Endothelial cell of umbilical vein (primary cell): ENCODE measurements at regions not wholly inside any gene's neighbourhood (a gene's known extent, or its start where the extent isn't known, plus 50 kb on each side); places are given as distances from the start of the nearest gene placed in this dataset.

Source experiments
- BruUV-seq: library from RNA; stranded (reverse); fragments of 400-500 nt; replicated peaks from 2 replicates; lab custom pipeline; 2021; lab: Mats Ljungman, UMichigan
- CTCF ChIA-PET: fragments of 300-600, 350-600 bp; sonication (Branson Sonifier 250); formaldehyde crosslinking; loops from one replicate; lab custom pipeline; 2021; ENCODE audit warnings: antibody characterized with exemption, inconsistent platforms; lab: Charles Lee
- POLR2A ChIA-PET: fragments of 300-600, 350-600 bp; sonication (Branson Sonifier 250); formaldehyde crosslinking; loops from one replicate; lab custom pipeline; 2021; ENCODE audit warnings: antibody characterized with exemption, inconsistent platforms; lab: Charles Lee
- DNase-seq: peaks from one replicate; pipeline ENCODE4 v3.0.0-alpha.2; 2011; ENCODE audit warnings: low read depth, low spot score
- FAIRE-seq: peaks from 2 replicates; lab custom pipeline; 2011; peaks lifted over from hg19 to GRCh38; lab: Jason Lieb, UNC
- H2AFZ ChIP-seq: 2 replicates; pipeline ENCODE4 v1.6.0; 2012; ENCODE audit warnings: low read depth, low read length, control low read depth, inconsistent platforms
- H3K27ac ChIP-seq: 2 replicates; pipeline ENCODE4 v1.5.1; 2011; ENCODE audit warnings: low read depth, mild to moderate bottlenecking, control low read depth, low read length, moderate library complexity; ENCODE audit not compliant: insufficient read depth
- H3K27me3 ChIP-seq, 2 experiments: 2 replicates each; pipeline versions ENCODE4 v1.6.0 to v1.6.1; 2011; ENCODE audit warnings: low read length in 2 of 2, mixed read lengths in 1 of 2; ENCODE audit not compliant: control insufficient read depth in 2 of 2, insufficient read depth in 2 of 2
- H3K36me3 ChIP-seq, 2 experiments: 2 replicates in 1 of 2; 3 replicates in 1 of 2; pipeline ENCODE4 v1.5.1; 2011; ENCODE audit warnings: low read length in 2 of 2, mild to moderate bottlenecking in 1 of 2, moderate library complexity in 1 of 2; ENCODE audit not compliant: control insufficient read depth in 2 of 2, insufficient read depth in 2 of 2; ENCODE audit errors: extremely low read depth in 1 of 2
- H3K4me1 ChIP-seq: 3 replicates; pipeline ENCODE4 v1.5.1; 2011; ENCODE audit warnings: mild to moderate bottlenecking, low read length; ENCODE audit not compliant: control insufficient read depth, insufficient read depth; ENCODE audit errors: extremely low read depth
- H3K4me2 ChIP-seq: 2 replicates; pipeline ENCODE4 v1.6.1; 2011; ENCODE audit warnings: low read length, control low read depth, mixed read lengths; ENCODE audit not compliant: insufficient read depth
- H3K4me3 ChIP-seq, 3 experiments: fragments of 200-600 bp in 1 of 3; sonication (generic), shearing (Covaris generic) in 1 of 3; replicated peaks in 1 of 3; 2 replicates each; pipeline ENCODE4 v1.5.1; 2011 to 2016; ENCODE audit warnings: control low read depth in 3 of 3, low read length in 3 of 3, mild to moderate bottlenecking in 2 of 3, inconsistent platforms in 1 of 3, low read depth in 1 of 3, moderate library complexity in 1 of 3; ENCODE audit not compliant: insufficient read depth in 1 of 3
- H3K79me2 ChIP-seq: 2 replicates; pipeline ENCODE4 v1.6.0; 2012; ENCODE audit warnings: low read length, inconsistent platforms; ENCODE audit not compliant: control insufficient read depth, insufficient read depth
- H3K9ac ChIP-seq: replicated peaks from 2 replicates; pipeline ENCODE3; 2011; ENCODE audit warnings: low read length, control low read depth; ENCODE audit not compliant: insufficient read depth; ENCODE audit errors: extremely low read depth
- H3K9me1 ChIP-seq: replicated peaks from 3 replicates; pipeline ENCODE4 v1.6.0; 2011; ENCODE audit warnings: mild to moderate bottlenecking, low read length; ENCODE audit not compliant: control insufficient read depth, insufficient read depth; ENCODE audit errors: extremely low read depth
- H3K9me3 ChIP-seq: replicated peaks from 2 replicates; pipeline ENCODE4 v1.5.1; 2012; ENCODE audit warnings: low read length, inconsistent platforms; ENCODE audit not compliant: control insufficient read depth, insufficient read depth
- H4K20me1 ChIP-seq: replicated peaks from 2 replicates; pipeline ENCODE3; 2011; ENCODE audit warnings: mild to moderate bottlenecking, low read length; ENCODE audit not compliant: control insufficient read depth, insufficient read depth; ENCODE audit errors: extremely low read depth
- EZH2 ChIP-seq: IDR thresholded peaks from 2 replicates; pipeline ENCODE4 v1.6.1; 2012; ENCODE audit warnings: borderline replicate concordance, low read depth, mild to moderate bottlenecking, moderate library complexity, low read length, inconsistent platforms; ENCODE audit not compliant: severe bottlenecking
- FOS ChIP-seq: IDR thresholded peaks from 2 replicates; pipeline ENCODE4 v1.6.1; 2011; ENCODE audit warnings: mild to moderate bottlenecking, low read length, moderate library complexity, borderline replicate concordance; ENCODE audit not compliant: insufficient read depth
- GATA2 ChIP-seq: IDR thresholded peaks from 2 replicates; pipeline ENCODE4 v1.7.0; 2011; ENCODE audit warnings: low read depth, mild to moderate bottlenecking, moderate library complexity, mixed read lengths, low read length; ENCODE audit not compliant: insufficient read length, insufficient read depth
- JUN ChIP-seq: IDR thresholded peaks from 2 replicates; pipeline ENCODE4 v1.6.1; 2011; ENCODE audit warnings: borderline replicate concordance, low read depth; ENCODE audit not compliant: insufficient read length, insufficient read depth
- MYC ChIP-seq: IDR thresholded peaks from one replicate; pipeline ENCODE4 v1.6.1; 2011; ENCODE audit warnings: mild to moderate bottlenecking, low read depth, low read length
- POLR2A ChIP-seq: IDR thresholded peaks from 2 replicates; pipeline ENCODE4 v1.6.1; 2012; ENCODE audit warnings: low read depth, mild to moderate bottlenecking, control low read depth, low read length
- POLR2AphosphoS5 ChIP-seq: IDR thresholded peaks from 2 replicates; pipeline ENCODE4 v1.6.1; 2012; ENCODE audit warnings: low read depth, mild to moderate bottlenecking, control low read depth, low read length, moderate library complexity; ENCODE audit not compliant: insufficient read depth
- dilution Hi-C: fragments of 300-500 bp; cut with MboI; formaldehyde crosslinking; loops from one replicate; pipeline ENCODE4 v1.15.0; 2019; ENCODE audit warnings: low sequenced_read_pairs; ENCODE audit not compliant: extremely low pct_ligation_motif_present
- intact Hi-C: fragments of 100-400 bp; cut with micrococcal nuclease; formaldehyde crosslinking; loops from one replicate; pipeline ENCODE4 v1.10.0; 2022
- TF ChIP-seq, protein P1 (sequence below): IDR thresholded peaks from 2 replicates; pipeline ENCODE4 v1.6.1; 2011; ENCODE audit not compliant: insufficient read depth, insufficient read length
- TF ChIP-seq, protein P2 (sequence below), 2 donors: IDR thresholded peaks; 1 replicate in 1 of 2; 2 replicates in 1 of 2; pipeline ENCODE4 v1.5.1; 2011; ENCODE audit warnings: low read length in 2 of 2, mild to moderate bottlenecking in 2 of 2, moderate library complexity in 2 of 2, control low read depth in 1 of 2, inconsistent platforms in 1 of 2, low read depth in 1 of 2; ENCODE audit not compliant: insufficient read depth in 1 of 2; ENCODE audit errors: extremely low read depth in 1 of 2

DNA sequence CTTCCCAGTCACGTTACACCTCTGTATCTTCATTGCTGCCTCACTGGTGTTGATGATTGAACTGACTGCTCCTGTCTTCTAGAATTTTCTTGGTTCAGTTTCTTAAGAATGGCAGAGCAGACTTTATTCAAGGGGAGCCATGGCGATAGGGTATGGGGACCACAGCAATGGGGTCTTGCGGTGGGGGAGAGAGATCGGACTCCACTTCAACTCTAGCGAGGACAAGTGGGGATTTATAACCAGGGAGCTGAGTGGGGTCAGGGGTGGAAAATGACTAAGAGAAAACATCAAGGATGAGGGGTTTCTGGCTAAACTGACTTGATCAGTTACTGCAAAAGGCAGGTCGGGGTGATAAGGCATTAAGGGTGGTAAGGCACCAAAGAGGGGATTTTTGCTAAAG lies 156.4 kb downstream of the CD83 start:
- dilution Hi-C loops: no loop called here

More for the DNA sequence above, 156.4 kb downstream of the CD83 start:
- DNase-seq (no peak), FAIRE-seq (no peak)
- POLR2A ChIA-PET: no interaction called here
- no TSS peak for BruUV-seq
- Histone ChIP-seq H3K4me3 (no peak overlapping the region), H3K27ac (no peak overlapping the region), H3K79me2 (no peaks in the 10 kb centered on the region), H3K9me1 (no peaks in the 10 kb centered on the region), H3K4me2 (no peak overlapping the region), H3K27me3 (no peaks in the 10 kb centered on the region), H2AFZ (no peak overlapping the region), H3K36me3 (no peaks in the 10 kb centered on the region), H4K20me1 (no peaks in the 10 kb centered on the region), H3K9me3 (peaks cover 16% of the 10 kb centered on the region), H3K4me1 (no peaks in the 10 kb centered on the region), H3K9ac (no peak overlapping the region)
- intact Hi-C loops: no loop called here
- CTCF ChIA-PET: no interaction called here
- no peak for TF ChIP-seq GATA2
- no peak for TF ChIP-seq POLR2A
- TF ChIP-seq, protein P1, sequence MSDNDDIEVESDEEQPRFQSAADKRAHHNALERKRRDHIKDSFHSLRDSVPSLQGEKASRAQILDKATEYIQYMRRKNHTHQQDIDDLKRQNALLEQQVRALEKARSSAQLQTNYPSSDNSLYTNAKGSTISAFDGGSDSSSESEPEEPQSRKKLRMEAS: no peak
- TF ChIP-seq, protein P2, sequence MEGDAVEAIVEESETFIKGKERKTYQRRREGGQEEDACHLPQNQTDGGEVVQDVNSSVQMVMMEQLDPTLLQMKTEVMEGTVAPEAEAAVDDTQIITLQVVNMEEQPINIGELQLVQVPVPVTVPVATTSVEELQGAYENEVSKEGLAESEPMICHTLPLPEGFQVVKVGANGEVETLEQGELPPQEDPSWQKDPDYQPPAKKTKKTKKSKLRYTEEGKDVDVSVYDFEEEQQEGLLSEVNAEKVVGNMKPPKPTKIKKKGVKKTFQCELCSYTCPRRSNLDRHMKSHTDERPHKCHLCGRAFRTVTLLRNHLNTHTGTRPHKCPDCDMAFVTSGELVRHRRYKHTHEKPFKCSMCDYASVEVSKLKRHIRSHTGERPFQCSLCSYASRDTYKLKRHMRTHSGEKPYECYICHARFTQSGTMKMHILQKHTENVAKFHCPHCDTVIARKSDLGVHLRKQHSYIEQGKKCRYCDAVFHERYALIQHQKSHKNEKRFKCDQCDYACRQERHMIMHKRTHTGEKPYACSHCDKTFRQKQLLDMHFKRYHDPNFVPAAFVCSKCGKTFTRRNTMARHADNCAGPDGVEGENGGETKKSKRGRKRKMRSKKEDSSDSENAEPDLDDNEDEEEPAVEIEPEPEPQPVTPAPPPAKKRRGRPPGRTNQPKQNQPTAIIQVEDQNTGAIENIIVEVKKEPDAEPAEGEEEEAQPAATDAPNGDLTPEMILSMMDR (IDR thresholded peaks at IDR 0.05; ENCODE audit: extremely low read depth in 1 of 2, insufficient read depth in 1 of 2, low read depth in 1 of 2, low read length in 2 of 2): no peak
- no peak for TF ChIP-seq POLR2AphosphoS5
- no peak for TF ChIP-seq FOS
- TF ChIP-seq MYC: no peak
- no peak for TF ChIP-seq EZH2
- no peak for TF ChIP-seq JUN
